IPS DF 6.9 (cell line): ENCODE measurements at regions not wholly inside any gene's neighbourhood (a gene's known extent, or its start where the extent isn't known, plus 50 kb on each side); places are given as distances from the start of the nearest gene placed in this dataset.

Experiments
- DNase-seq: peaks from one replicate; pipeline ENCODE4 v3.0.0-alpha.2; 2013; ENCODE audit warnings: low read depth, low spot score
- H3K27ac ChIP-seq: one replicate; pipeline ENCODE4 v1.5.1; 2013; ENCODE audit warnings: low read length, control low read depth
- H3K27me3 ChIP-seq: 2 replicates; pipeline ENCODE4 v1.6.1; 2013; ENCODE audit warnings: mild to moderate bottlenecking, low read length; ENCODE audit not compliant: control insufficient read depth, insufficient read depth
- H3K36me3 ChIP-seq: 2 replicates; pipeline ENCODE4 v1.6.1; 2013; ENCODE audit warnings: low read length; ENCODE audit not compliant: control insufficient read depth, insufficient read depth
- H3K4me1 ChIP-seq: 2 replicates; pipeline ENCODE4 v1.6.1; 2013; ENCODE audit warnings: low read length; ENCODE audit not compliant: control insufficient read depth, insufficient read depth
- H3K4me3 ChIP-seq: 2 replicates; pipeline ENCODE4 v1.5.1; 2013; ENCODE audit warnings: mild to moderate bottlenecking, low read length
- H3K9me3 ChIP-seq: 2 replicates; pipeline ENCODE4 v1.6.1; 2013; ENCODE audit warnings: low read length, inconsistent platforms; ENCODE audit not compliant: control insufficient read depth, insufficient read depth
- WGBS: extraction: QIAGEN DNeasy Blood & Tissue Kit; methylation state at CpG from one replicate; pipeline ENCODE4 v1.1.7; 2013; ENCODE audit warnings: mixed read lengths, missing lambda C conversion rate; ENCODE audit not compliant: insufficient read length, insufficient coverage; 5-methylcytosine and 5-hydroxymethylcytosine counted together

DNA sequence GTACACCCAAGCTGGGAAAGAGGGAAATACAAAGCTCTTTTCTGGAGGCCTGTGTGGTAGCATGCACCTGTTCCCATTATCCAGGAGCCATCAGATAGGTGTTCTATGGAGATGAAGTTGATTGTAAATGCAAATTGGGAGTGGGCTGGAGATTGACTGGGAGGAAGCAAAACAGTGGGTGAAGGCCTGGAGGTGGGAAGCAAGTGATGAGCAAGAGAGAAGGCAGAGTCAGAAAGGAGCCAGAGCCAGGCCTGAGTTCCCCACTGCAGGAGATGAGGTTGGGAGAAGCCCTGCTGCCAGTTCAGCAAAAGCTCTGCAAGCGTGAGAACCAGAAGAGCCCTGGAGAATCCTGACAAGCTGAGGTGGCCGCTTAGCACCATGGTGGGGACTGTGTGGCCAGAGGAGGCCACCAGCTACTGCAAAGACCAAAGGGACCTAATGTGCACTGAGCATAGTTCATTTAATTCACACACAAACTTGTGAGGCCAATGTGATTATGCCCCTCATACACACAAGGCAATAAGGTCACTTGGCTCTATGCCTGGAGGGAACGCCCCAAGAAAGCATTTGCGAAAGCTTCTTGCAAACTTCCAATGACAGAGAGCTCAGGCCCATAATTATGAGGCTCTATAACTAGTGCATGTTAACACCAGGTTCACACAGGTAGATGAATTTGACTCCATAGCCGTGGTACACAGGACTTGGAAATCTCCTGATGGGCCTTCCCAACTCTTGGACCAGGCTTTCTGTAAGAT, 73.0 kb upstream of the GRIK3 start:
- no peak for DNase-seq
- no peak overlapping the region for H3K27ac ChIP-seq
- WGBS, result no CpG with 5 or more reads among the region's 5 CpGs
- no peaks in the 10 kb centered on the region for H3K4me1 ChIP-seq
- H3K9me3 ChIP-seq, result no peaks in the 10 kb centered on the region
- no peaks in the 10 kb centered on the region for H3K27me3 ChIP-seq
- no peaks in the 10 kb centered on the region for H3K36me3 ChIP-seq
- H3K4me3 ChIP-seq, result no peak overlapping the region

DNA sequence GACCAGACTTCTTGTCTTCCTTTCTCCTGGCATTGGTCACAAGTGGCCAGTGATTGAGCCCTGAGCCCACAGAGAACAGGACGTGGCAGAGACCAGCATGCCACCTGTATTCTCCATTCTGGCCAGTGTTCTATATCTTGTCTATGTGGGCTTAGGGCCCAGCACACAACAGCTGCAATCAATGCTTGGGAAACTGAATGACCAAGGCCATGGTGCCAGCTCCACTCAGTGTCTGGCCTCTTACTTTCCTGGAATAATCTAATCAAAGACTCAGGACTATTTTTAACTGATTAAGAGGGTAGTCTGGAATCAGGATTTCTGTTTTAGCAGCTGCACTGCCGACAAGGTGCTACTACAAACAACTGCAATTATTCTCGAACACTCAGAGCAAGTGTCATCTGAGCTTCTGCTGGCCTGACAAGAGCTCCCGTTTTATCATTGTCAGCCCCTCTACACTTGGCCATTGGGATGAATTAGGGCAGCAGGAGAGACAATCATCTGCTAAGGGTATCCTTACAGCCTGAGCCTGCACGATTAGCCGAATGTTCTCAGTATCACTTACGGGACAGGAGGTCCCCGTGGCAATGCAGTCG, 74.4 kb upstream of the GRIK3 start:
- no CpG with 5 or more reads among the region's 9 CpGs for WGBS
- no peaks in the 10 kb centered on the region for H3K27me3 ChIP-seq
- H3K36me3 ChIP-seq, result no peaks in the 10 kb centered on the region
- no peak for DNase-seq
- no peak overlapping the region for H3K4me3 ChIP-seq
- no peaks in the 10 kb centered on the region for H3K9me3 ChIP-seq
- H3K27ac ChIP-seq, result no peak overlapping the region
- H3K4me1 ChIP-seq, result no peaks in the 10 kb centered on the region

DNA sequence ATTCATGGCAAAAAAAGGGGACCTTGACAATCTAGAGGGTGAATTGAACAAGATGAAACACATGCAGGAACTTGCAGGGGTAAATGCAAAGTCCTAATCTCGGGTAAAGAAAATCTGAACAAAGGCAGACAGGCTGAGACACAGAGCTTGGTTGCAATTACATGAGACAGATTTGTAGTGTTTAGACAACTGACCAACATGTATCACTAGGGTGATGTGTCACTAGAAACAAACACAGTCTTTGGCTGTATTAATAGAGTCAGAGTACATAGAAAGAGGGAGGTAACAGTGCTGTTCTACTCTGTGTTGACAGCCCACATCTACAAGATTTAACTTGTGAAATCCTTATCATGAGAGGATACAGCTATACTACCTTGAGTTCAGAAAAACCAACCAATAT, 78.1 kb upstream of the GRIK3 start:
- no CpG with 5 or more reads among the region's 1 CpG for WGBS
- H3K36me3 ChIP-seq, result no peaks in the 10 kb centered on the region
- H3K4me1 ChIP-seq, result no peaks in the 10 kb centered on the region
- no peak overlapping the region for H3K27ac ChIP-seq
- H3K4me3 ChIP-seq, result no peak overlapping the region
- no peaks in the 10 kb centered on the region for H3K9me3 ChIP-seq
- no peak for DNase-seq
- H3K27me3 ChIP-seq, result no peaks in the 10 kb centered on the region

DNA sequence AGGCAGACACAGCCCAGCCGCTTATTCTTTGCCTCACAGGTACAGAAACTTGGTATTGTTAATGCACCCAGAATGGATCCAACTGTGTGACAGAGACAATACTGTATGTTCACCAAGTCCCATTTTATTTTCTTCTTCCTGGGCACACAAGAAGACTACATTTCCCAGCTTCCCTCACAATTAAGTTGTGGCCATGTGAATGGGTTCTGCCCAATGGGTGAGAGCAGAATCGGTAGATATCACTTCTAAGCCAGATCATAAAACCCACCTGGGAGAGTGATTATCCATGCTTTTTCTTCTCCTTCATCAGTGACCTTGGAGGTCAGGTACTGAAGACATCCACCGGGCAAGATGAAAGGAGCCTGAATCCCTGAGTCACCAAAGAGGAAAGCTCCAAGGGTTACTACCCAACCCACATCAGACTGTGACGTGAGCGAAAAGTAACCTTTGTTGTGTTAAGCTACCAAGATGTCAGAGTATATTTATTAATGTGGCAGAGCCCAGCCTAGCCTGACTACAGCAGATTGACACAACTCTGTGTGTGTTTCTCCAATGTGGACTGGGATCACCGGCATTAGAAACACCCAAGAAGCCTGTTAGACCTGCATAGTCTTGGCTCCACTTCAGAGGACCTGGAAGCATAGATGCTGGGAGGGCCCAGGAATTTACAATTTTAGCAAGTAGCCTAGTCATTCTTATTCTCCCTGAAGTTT, 79.1 kb upstream of the GRIK3 start:
- no peaks in the 10 kb centered on the region for H3K4me1 ChIP-seq
- H3K9me3 ChIP-seq, result no peaks in the 10 kb centered on the region
- DNase-seq, result no peak
- no peaks in the 10 kb centered on the region for H3K27me3 ChIP-seq
- no peaks in the 10 kb centered on the region for H3K36me3 ChIP-seq
- no peak overlapping the region for H3K27ac ChIP-seq
- no peak overlapping the region for H3K4me3 ChIP-seq
- no CpG with 5 or more reads among the region's 6 CpGs for WGBS

DNA sequence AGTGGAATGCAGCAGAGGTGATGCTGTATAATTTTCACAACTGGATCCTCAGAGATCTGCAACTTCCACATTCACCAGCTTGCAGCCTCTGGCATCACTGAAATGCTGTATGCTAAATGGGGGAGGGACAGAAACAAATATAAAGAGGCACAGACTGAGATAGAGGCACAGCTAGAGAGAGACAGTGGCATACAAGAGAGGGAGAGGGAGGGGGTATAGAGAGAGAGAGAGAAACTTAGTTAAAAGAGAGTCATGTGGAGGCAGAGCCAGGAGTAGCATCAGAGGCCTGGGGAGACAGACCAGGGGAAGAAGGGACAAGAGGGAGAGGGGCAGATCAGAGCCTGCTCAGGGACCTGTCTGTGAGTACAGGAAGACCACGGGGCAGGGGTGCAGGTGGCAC, 84.5 kb upstream of the GRIK3 start:
- Histone ChIP-seq H3K36me3 (no peaks in the 10 kb centered on the region), H3K27me3 (no peaks in the 10 kb centered on the region), H3K4me1 (no peaks in the 10 kb centered on the region), H3K27ac (no peak overlapping the region), H3K4me3 (no peak overlapping the region), H3K9me3 (no peaks in the 10 kb centered on the region)
- WGBS, result no CpG with 5 or more reads among the region's 1 CpG
- DNase-seq, result no peak

DNA sequence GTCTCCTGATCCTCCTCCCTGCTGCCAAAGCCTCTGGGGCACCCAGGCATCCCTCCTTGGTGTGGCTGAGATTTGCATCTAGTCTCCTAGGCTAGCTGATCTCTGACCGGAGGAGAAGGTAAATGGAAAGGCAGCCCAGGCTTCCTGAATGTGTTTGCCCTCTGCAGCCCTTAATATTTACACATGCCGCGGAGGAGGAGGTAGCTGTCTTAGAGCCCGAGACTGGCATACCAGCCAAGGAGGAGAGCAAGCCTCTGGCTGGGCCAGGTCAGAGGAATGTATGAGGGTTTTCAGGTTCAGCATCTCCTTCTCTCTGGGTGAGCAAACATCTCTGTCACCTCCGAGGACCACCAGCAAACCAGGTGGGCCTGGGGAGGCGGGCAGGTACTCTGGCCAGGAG, 86.0 kb upstream of the GRIK3 start:
- Histone ChIP-seq H3K9me3 (no peaks in the 10 kb centered on the region), H3K4me1 (no peaks in the 10 kb centered on the region), H3K4me3 (no peak overlapping the region), H3K36me3 (no peaks in the 10 kb centered on the region), H3K27me3 (no peaks in the 10 kb centered on the region), H3K27ac (no peak overlapping the region)
- no CpG with 5 or more reads among the region's 6 CpGs for WGBS
- no peak for DNase-seq

DNA sequence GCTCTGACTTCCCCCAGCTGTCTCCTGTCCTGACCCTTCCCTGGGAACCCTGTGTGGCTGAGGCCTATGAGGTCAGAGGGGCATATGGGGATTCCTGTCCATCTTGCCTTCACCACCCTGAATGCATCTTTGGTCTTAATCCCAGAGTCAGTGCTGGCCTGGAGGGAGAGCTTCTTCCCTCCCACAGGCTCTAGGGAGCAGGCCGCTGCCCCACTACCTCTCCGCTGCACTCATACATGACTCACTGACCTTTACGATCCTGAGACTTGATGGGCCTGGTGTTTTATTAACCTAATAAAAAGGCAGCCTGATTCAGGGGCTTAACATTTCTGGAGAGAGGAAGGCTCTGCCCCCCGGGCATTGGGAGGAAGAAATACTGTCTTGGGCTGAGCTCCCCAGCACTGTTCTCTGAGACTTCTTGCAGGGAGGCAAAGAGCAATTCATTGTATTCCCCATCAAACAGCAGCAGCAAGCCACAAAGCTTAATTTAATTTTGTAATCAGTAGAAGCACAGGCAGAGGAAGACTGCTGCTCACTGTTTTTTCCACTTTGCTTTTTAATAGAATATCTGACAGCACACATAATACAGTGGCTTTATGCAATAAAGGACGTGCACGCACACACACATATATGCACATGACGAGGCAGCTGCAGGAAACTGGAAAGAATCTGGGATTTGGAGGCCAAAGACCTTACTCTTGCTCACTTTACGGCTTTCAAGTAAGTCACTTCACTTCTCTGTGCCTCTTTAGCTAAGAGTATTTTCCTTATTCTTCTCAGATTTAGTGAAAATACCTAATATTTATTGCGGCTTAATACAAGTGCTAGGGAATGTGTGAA, 89.2 kb upstream of the GRIK3 start:
- no CpG with 5 or more reads among the region's 9 CpGs for WGBS
- H3K36me3 ChIP-seq, result no peaks in the 10 kb centered on the region
- DNase-seq, result no peak
- no peak overlapping the region for H3K4me3 ChIP-seq
- no peaks in the 10 kb centered on the region for H3K4me1 ChIP-seq
- no peaks in the 10 kb centered on the region for H3K27me3 ChIP-seq
- no peaks in the 10 kb centered on the region for H3K9me3 ChIP-seq
- no peak overlapping the region for H3K27ac ChIP-seq

DNA sequence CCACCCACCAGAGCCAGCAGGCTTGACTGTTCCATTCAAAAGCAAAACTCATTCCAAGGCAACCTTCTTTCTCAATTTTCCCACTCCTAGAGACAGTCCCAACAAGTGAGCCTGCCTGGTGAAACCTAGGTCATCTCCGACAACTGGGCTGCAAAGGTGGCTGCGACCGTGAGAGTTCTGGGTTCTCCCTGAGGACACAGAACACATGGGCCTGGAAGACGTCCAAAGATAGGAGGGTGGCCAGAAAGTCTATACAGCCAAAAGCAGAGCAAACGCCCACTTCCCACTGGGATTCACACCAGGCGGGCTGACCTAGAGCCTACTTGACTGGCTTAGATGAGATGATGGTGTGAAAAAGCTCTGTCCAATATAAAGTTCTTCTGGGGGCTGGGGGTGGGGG, 90.2 kb upstream of the GRIK3 start:
- Histone ChIP-seq H3K4me1 (no peaks in the 10 kb centered on the region), H3K9me3 (no peaks in the 10 kb centered on the region), H3K4me3 (no peak overlapping the region), H3K27ac (no peak overlapping the region), H3K36me3 (no peaks in the 10 kb centered on the region), H3K27me3 (no peaks in the 10 kb centered on the region)
- WGBS, result no CpG with 5 or more reads among the region's 6 CpGs
- DNase-seq, result no peak

DNA sequence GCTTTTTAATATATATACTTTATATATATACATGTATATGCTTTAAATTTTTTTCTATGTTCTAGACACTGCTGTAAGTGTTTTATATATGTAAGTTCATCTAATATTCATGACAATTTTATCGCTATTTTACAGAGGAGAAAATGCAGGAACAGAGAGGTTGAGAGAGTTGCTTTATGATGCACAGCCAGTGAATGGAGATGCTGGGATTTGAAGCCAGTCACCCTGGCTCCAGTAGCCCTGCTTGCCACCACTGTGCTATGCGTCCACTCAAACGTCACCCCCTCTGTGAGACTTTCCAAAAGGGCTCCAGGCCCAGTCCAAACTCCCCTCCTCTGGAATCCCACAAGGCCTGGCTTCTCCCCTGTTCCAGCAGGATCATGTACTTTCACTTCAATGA, 91.0 kb upstream of the GRIK3 start:
- Histone ChIP-seq H3K9me3 (no peaks in the 10 kb centered on the region), H3K27ac (no peak overlapping the region), H3K4me1 (no peaks in the 10 kb centered on the region), H3K27me3 (no peaks in the 10 kb centered on the region), H3K36me3 (no peaks in the 10 kb centered on the region), H3K4me3 (no peak overlapping the region)
- no peak for DNase-seq
- no CpG with 5 or more reads among the region's 3 CpGs for WGBS

DNA sequence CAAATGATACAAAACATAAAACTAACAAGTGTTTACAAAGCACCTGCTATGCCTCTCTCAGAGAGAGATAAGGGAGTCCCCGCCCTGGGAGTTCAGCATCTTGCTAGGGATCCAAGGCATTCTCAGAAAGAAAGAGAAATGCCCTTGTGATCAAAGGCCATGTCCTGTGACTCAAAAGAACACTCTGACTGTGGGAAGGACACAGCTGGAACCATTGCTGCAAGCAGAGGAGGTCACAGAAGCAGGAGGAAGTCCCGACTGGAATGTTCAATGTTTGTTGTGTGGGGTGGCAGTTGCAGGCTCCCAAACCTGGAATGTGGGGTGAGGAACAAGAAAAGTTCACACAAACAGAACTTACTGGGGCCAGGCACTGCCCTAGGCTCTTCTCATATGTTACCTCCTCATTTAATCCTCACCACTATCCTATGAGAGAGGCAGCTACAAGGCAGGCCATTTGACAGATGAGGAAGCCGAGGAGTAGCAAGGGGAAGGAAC, 93.0 kb upstream of the GRIK3 start:
- no peak for DNase-seq
- WGBS, result no CpG with 5 or more reads among the region's 3 CpGs
- Histone ChIP-seq H3K36me3 (no peaks in the 10 kb centered on the region), H3K4me3 (no peak overlapping the region), H3K9me3 (no peaks in the 10 kb centered on the region), H3K27ac (no peak overlapping the region), H3K27me3 (no peaks in the 10 kb centered on the region), H3K4me1 (no peaks in the 10 kb centered on the region)
